SK-N-MC (cell line): ENCODE measurements at regions not wholly inside any gene's neighbourhood (a gene's known extent, or its start where the extent isn't known, plus 50 kb on each side); places are given as distances from the start of the nearest gene placed in this dataset.
"Not testable (repeated sequence)": the region's sequence is repeated elsewhere in the genome, so short reads cannot be mapped to it uniquely, and the experiment has no call there.

Source experiments
- DNase-seq: peaks from one replicate; pipeline ENCODE4 v3.0.0-alpha.2; 2011; ENCODE audit warnings: low read depth, low spot score
- H3K27ac ChIP-seq: fragments of 200-600 bp; sonication (generic); 2 replicates; pipeline ENCODE4 v1.5.1; 2016; ENCODE audit warnings: mixed run types
- H3K36me3 ChIP-seq: fragments of 200-600 bp; sonication (generic); 2 replicates; pipeline ENCODE4 v1.6.1; 2017; ENCODE audit warnings: antibody characterized with exemption, low read length, mixed read lengths; ENCODE audit not compliant: insufficient read depth
- H3K4me3 ChIP-seq: fragments of 200-600 bp; sonication (generic); 2 replicates; pipeline ENCODE4 v1.5.1; 2016
- H3K9ac ChIP-seq: fragments of 200-600 bp; sonication (generic); 2 replicates; pipeline ENCODE4 v1.8.0; 2017; ENCODE audit warnings: mixed run types, mixed read lengths; ENCODE audit not compliant: insufficient read length
- H3K9me3 ChIP-seq: fragments of 200-600 bp; sonication (generic); 2 replicates; pipeline ENCODE4 v1.6.1; 2017; ENCODE audit warnings: low read depth, mild to moderate bottlenecking, antibody characterized with exemption, low read length, moderate library complexity, mixed read lengths
- EZH2 ChIP-seq: fragments of 200-600 bp; sonication (generic); IDR thresholded peaks from one replicate; pipeline ENCODE4 v1.6.1; 2017; ENCODE audit warnings: antibody characterized with exemption
- FOXP2 ChIP-seq: optimal IDR thresholded peaks from 2 replicates; pipeline ENCODE3; 2011; ENCODE audit warnings: mild to moderate bottlenecking, moderate library complexity; ENCODE audit not compliant: insufficient read depth; ENCODE audit errors: extremely low read length, control extremely low read depth
- POLR2AphosphoS5 ChIP-seq: IDR thresholded peaks from 2 replicates; pipeline ENCODE4 v1.6.1; 2012; ENCODE audit warnings: mild to moderate bottlenecking, low read depth, low read length, borderline replicate concordance

- Histone ChIP-seq H3K4me3 (no peak overlapping the region), H3K9ac (no peak overlapping the region), H3K36me3 (no peaks in the 10 kb centered on the region), H3K27ac (no peak overlapping the region), H3K9me3 (no peaks in the 10 kb centered on the region)
- no peak for DNase-seq
- TF ChIP-seq EZH2: no peak
- TF ChIP-seq FOXP2: no peak
- TF ChIP-seq POLR2AphosphoS5: no peak
These were observed 214.5 kb upstream of the HES1 start for GRCh38 chr3:193921465-193921864.

- no peak for DNase-seq
- no peak overlapping the region for H3K27ac ChIP-seq
- H3K9me3 ChIP-seq: no peaks in the 10 kb centered on the region
- no peak overlapping the region for H3K9ac ChIP-seq
- no peaks in the 10 kb centered on the region for H3K36me3 ChIP-seq
- no peak for TF ChIP-seq FOXP2
- no peak for TF ChIP-seq POLR2AphosphoS5
- no peak for TF ChIP-seq EZH2
- no peak overlapping the region for H3K4me3 ChIP-seq
These were observed 213.7 kb upstream of the HES1 start for GRCh38 chr3:193922034-193922774.

DNA sequence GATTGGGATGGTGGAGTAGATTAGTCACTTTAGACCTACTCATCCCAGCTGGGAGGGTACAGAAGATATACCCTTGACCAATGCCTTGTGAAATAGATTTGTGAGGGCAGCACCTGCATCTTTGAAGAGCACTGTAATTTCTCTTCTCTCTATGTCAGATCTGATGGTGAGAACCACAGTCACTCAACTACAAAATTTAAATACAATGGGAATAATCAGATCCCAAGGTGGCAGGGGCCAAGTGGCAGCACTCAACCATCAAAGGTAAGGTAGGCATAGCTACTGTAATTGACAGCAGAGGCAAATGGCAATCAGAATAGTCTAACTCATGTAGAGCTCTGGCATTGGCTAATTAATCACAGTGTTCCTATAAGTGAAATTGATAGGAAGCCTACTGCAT is 212.0 kb upstream of the HES1 start:
- not testable (repeated sequence) for DNase-seq, H3K9ac ChIP-seq, H3K9me3 ChIP-seq, H3K36me3 ChIP-seq, H3K4me3 ChIP-seq, H3K27ac ChIP-seq

- H3K36me3 ChIP-seq, H3K9me3 ChIP-seq, DNase-seq, H3K4me3 ChIP-seq, H3K27ac ChIP-seq, H3K9ac ChIP-seq: not testable (repeated sequence)
These were observed 209.9 kb upstream of the HES1 start for GRCh38 chr3:193926071-193926470.

GRCh38 chr3:193927413-193928206 is 208.3 kb upstream of the HES1 start:
- not testable (repeated sequence) for DNase-seq, H3K4me3 ChIP-seq, H3K9ac ChIP-seq, H3K27ac ChIP-seq, H3K36me3 ChIP-seq, H3K9me3 ChIP-seq

- Histone ChIP-seq H3K9ac (no peak overlapping the region), H3K27ac (no peak overlapping the region), H3K9me3 (no peaks in the 10 kb centered on the region), H3K4me3 (no peak overlapping the region), H3K36me3 (no peaks in the 10 kb centered on the region)
- DNase-seq: no peak
- TF ChIP-seq FOXP2 (no peak), EZH2 (no peak), POLR2AphosphoS5 (no peak)
These were observed 207.4 kb upstream of the HES1 start for GRCh38 chr3:193928354-193929209.

DNA sequence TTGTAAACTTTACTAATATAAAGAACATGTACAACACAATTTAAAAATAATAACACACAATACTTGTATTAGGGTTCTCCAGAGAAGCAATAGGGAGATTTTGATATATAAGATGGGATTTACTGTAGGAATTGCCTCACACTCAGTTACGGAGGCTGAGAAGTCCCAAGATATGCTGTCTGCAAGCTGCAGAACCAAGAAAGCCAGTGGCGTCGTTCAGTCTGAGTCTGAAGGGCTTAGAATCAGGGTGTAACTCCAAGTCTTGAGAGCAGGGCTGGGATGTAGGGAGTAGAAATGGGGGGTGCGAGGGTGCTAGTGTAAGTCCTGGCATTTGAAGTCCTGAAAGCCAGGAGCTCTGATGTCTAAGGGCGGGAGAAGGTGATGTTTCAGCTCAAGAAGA is 206.6 kb upstream of the HES1 start:
- no peaks in the 10 kb centered on the region for H3K9me3 ChIP-seq
- no peak overlapping the region for H3K9ac ChIP-seq

GRCh38 chr3:193929921-193930646 is 205.9 kb upstream of the HES1 start:
- no peak overlapping the region for H3K9ac ChIP-seq
- H3K9me3 ChIP-seq: no peaks in the 10 kb centered on the region
- no peaks in the 10 kb centered on the region for H3K36me3 ChIP-seq
- TF ChIP-seq EZH2: no peak
- no peak for TF ChIP-seq POLR2AphosphoS5
- no peak for TF ChIP-seq FOXP2
- no peak overlapping the region for H3K4me3 ChIP-seq
- DNase-seq: no peak
- no peak overlapping the region for H3K27ac ChIP-seq

More for the DNA sequence above, 206.6 kb upstream of the HES1 start:
- TF ChIP-seq POLR2AphosphoS5 (no peak), FOXP2 (no peak), EZH2 (no peak)
- Histone ChIP-seq H3K36me3 (no peaks in the 10 kb centered on the region), H3K4me3 (no peak overlapping the region), H3K27ac (no peak overlapping the region)
- DNase-seq: no peak
